ENCODE measurements at regions not wholly inside any gene's neighbourhood (a gene's known extent, or its start where the extent isn't known, plus 50 kb on each side); places are given as distances from the start of the nearest gene placed in this dataset.

DNA sequence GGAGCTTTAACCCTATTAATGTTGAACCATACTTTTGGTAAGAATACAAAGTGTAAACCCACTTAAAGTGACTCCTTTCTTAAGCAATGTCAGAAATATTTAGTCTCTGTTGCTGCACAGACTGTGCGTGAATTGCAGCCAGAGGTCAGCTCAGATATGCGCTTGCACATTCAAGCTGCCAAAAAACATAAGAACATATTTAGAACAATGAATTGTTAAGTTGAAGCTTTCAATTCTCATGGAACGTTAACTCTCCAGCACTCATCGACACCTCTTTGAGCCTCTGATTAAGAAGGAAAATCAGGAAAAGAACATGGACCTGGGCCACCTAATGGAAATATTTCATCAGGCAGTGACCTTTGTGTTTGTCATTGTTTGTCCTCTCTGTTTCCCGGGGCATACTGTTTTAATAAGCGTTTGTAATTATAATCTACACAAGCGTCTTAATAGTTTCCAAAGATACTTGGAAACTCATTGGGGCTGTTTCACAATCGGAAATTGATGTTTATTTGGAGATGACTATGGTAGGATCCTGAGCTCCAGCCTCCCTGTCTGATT, 193.0 kb upstream of the CELF2 start:
- Mint-ChIP-seq H3K36me3 (no peaks in the 10 kb centered on the region), H3K4me1 (peaks cover 0 to 4% (median 4%) of the 10 kb centered on the region in 4 donors), H3K4me3 (no peak overlapping the region), H3K27me3 (peaks cover 9 to 28% (median 21%) of the 10 kb centered on the region in 5 donors), H3K9me3 (no peaks in the 10 kb centered on the region), H3K27ac (no peak overlapping the region)
- DNase-seq, result no peak
- POLR2A ChIA-PET, result no interaction called here
- ATAC-seq, result no peak

GRCh38 chr10:10826125-10826524, 191.5 kb upstream of the CELF2 start:
- Mint-ChIP-seq H3K9me3 (no peaks in the 10 kb centered on the region), H3K36me3 (no peaks in the 10 kb centered on the region), H3K27me3 (peaks cover 9 to 21% (median 19%) of the 10 kb centered on the region in 5 donors), H3K4me1 (peaks cover 0 to 4% (median 4%) of the 10 kb centered on the region in 4 donors), H3K4me3 (no peak overlapping the region), H3K27ac (no peak overlapping the region)
- no peak for DNase-seq
- no peak for ATAC-seq
- POLR2A ChIA-PET, result no interaction called here

DNA sequence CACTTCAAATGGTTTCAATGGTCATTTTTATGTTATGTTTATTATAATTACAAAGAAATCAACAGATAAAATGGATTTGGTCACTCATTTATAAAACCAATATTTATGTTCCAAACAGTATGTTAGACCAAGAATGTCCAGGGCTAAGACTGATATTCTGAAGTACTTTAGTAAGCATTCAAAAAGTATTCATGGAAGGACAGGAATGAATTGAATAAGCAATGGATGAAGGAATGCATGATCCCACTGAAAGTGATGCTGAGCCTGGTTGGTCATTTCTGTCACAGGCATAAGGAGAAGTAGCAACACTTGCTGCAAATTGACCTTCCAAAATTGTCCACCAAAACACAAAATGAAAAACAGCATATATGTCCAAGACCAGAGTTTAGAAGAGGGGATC, 189.0 kb upstream of the CELF2 start:
- Mint-ChIP-seq H3K9me3 (no peaks in the 10 kb centered on the region), H3K4me1 (no peaks in the 10 kb centered on the region), H3K36me3 (no peaks in the 10 kb centered on the region), H3K27ac (no peak overlapping the region), H3K4me3 (no peak overlapping the region), H3K27me3 (peaks cover 9 to 21% (median 17%) of the 10 kb centered on the region in 5 donors)
- ATAC-seq (no peak), DNase-seq (no peak)
- POLR2A ChIA-PET, result no interaction called here

DNA sequence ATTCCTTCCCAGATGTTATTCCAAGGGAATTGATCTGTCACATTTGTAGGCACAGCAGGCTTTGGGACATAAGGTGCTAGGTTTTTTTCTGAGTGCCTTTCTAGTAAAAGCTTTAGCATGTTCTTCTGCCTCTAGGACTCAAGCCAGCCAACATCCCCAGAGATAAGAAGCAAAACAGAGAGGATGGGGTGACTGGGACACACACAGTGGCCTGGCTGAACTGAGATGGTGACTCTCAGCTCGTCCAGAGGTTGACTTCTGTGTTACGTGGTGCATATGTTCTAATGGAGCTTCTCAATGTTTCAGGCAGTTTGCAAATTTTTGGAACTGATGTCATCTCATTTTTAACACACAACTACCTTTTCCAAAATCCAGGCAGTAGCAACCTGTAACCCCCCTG, 188.1 kb upstream of the CELF2 start:
- ATAC-seq (no peak), DNase-seq (no peak)
- Mint-ChIP-seq H3K36me3 (no peaks in the 10 kb centered on the region), H3K9me3 (no peaks in the 10 kb centered on the region), H3K4me3 (no peak overlapping the region), H3K4me1 (no peaks in the 10 kb centered on the region), H3K27me3 (peaks cover 7 to 21% (median 15%) of the 10 kb centered on the region in 5 donors), H3K27ac (no peak overlapping the region)
- POLR2A ChIA-PET, result no interaction called here

- Mint-ChIP-seq H3K4me1 (no peaks in the 10 kb centered on the region), H3K27me3 (peaks cover 7 to 17% (median 15%) of the 10 kb centered on the region in 5 donors), H3K4me3 (no peak overlapping the region), H3K36me3 (no peaks in the 10 kb centered on the region), H3K27ac (no peak overlapping the region), H3K9me3 (peaks cover 0 to 2% (median 0%) of the 10 kb centered on the region in 9 donors)
- ATAC-seq (no peak), DNase-seq (no peak)
- POLR2A ChIA-PET, result no interaction called here
These were observed 187.2 kb upstream of the CELF2 start for GRCh38 chr10:10830293-10830986.

- Mint-ChIP-seq H3K36me3 (no peaks in the 10 kb centered on the region), H3K4me3 (no peak overlapping the region), H3K4me1 (no peaks in the 10 kb centered on the region), H3K9me3 (peaks cover 0 to 2% (median 0%) of the 10 kb centered on the region in 9 donors), H3K27me3 (peaks cover 9 to 23% (median 18%) of the 10 kb centered on the region in 5 donors), H3K27ac (no peak overlapping the region)
- no peak for ATAC-seq
- DNase-seq, result no peak
- POLR2A ChIA-PET, result no interaction called here
These were observed 186.6 kb upstream of the CELF2 start for GRCh38 chr10:10831085-10831484.

DNA sequence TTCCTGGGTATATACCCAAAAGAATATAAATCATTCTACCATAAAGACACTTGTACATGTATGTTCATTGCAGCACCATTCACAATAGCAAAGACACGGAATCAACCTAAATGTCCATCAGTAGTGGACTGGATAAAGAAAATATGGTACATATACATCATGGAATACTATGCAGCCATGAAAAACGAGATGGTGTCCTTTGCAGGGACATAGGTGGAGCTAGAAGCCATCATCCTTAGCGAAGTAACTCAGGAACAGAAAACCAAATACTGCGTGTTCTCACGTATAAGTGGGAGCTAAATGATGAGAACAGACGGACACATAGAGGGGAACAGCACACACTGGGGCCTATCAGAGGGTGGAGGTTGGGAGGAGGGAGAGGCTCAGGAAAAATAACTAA, 183.7 kb upstream of the CELF2 start:
- Mint-ChIP-seq H3K36me3 (no peaks in the 10 kb centered on the region), H3K27me3 (peaks cover 0 to 28% (median 10%) of the 10 kb centered on the region in 5 donors), H3K27ac (no peak overlapping the region), H3K9me3 (peaks cover 0 to 14% (median 5%) of the 10 kb centered on the region in 9 donors), H3K4me3 (no peak overlapping the region), H3K4me1 (no peaks in the 10 kb centered on the region)
- POLR2A ChIA-PET, result no interaction called here
- ATAC-seq, result no peak
- no peak for DNase-seq

- no peak for ATAC-seq
- Mint-ChIP-seq H3K27ac (no peak overlapping the region), H3K36me3 (peaks cover 0 to 8% (median 3%) of the 10 kb centered on the region in 3 donors), H3K4me1 (no peaks in the 10 kb centered on the region), H3K9me3 (peaks cover 0 to 23% (median 11%) of the 10 kb centered on the region in 9 donors), H3K27me3 (peaks cover 9 to 35% (median 26%) of the 10 kb centered on the region in 5 donors), H3K4me3 (no peak overlapping the region)
- POLR2A ChIA-PET, result no interaction called here
- DNase-seq, result no peak
These were observed 173.4 kb upstream of the CELF2 start for GRCh38 chr10:10844251-10844650.

DNA sequence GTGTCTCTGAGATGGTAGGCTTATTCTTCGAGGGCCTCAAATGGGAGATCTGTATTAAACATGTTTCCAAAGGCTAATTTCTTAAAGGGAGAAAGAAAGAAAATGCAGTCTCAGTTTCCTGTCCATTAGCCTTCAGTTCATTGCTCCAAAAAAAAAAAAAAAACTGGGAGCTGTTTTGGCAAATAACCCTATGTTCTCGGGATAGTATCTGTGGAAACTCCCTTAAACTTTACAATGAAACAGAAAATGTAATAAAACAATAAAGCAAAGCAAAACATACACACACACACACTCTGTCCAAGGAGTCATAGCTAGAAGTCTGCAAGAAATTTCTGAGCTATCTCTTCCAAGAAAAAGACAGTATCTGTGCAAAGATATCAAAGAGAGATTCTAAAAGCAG, 172.5 kb upstream of the CELF2 start:
- Mint-ChIP-seq H3K27me3 (peaks cover 7 to 45% (median 31%) of the 10 kb centered on the region in 5 donors), H3K27ac (no peak overlapping the region), H3K9me3 (peaks cover 0 to 14% (median 2%) of the 10 kb centered on the region in 9 donors), H3K36me3 (peaks cover 0 to 3% (median 0%) of the 10 kb centered on the region in 3 donors), H3K4me1 (no peaks in the 10 kb centered on the region), H3K4me3 (no peak overlapping the region)
- ATAC-seq, result no peak
- POLR2A ChIA-PET, result no interaction called here
- no peak for DNase-seq

- POLR2A ChIA-PET, result no interaction called here
- ATAC-seq, result no peak
- no peak overlapping the region for H3K27ac Mint-ChIP-seq
- peaks cover 0 to 6% (median 1%) of the 10 kb centered on the region in 9 donors for H3K9me3 Mint-ChIP-seq
- H3K27me3 Mint-ChIP-seq, result peaks cover 7 to 50% (median 33%) of the 10 kb centered on the region in 5 donors
- no peak overlapping the region for H3K4me3 Mint-ChIP-seq
- DNase-seq, result no peak
- no peaks in the 10 kb centered on the region for H3K4me1 Mint-ChIP-seq
- peaks cover 0 to under 1% (median 0%) of the 10 kb centered on the region in 3 donors for H3K36me3 Mint-ChIP-seq
These were observed 171.7 kb upstream of the CELF2 start for GRCh38 chr10:10845826-10846503.

DNA sequence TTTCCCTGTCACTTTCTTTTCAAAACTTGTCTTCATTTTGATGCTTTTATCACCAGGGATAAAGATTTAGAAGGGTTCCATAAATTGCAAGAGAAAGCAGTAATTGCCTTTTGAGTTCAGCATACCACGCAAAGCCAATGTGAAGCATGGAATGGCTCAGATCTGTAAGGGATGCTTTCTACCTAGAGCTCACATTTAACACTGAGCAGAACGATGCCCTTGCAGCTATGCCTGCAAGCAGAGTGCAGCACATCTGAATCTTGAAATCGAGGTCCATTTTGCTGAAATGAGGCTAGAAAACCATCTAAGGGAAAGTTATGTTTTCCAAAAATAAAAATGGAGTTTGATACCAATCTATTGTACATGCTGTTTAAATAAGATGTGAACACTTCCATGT, 171.2 kb upstream of the CELF2 start:
- H3K27me3 Mint-ChIP-seq, result peaks cover 7 to 55% (median 35%) of the 10 kb centered on the region in 5 donors
- no peaks in the 10 kb centered on the region for H3K36me3 Mint-ChIP-seq
- ATAC-seq (no peak), DNase-seq (no peak)
- no peaks in the 10 kb centered on the region for H3K4me1 Mint-ChIP-seq
- peaks cover 0 to 2% (median 0%) of the 10 kb centered on the region in 9 donors for H3K9me3 Mint-ChIP-seq
- POLR2A ChIA-PET, result no interaction called here
- H3K4me3 Mint-ChIP-seq, result no peak overlapping the region
- no peak overlapping the region for H3K27ac Mint-ChIP-seq

DNA sequence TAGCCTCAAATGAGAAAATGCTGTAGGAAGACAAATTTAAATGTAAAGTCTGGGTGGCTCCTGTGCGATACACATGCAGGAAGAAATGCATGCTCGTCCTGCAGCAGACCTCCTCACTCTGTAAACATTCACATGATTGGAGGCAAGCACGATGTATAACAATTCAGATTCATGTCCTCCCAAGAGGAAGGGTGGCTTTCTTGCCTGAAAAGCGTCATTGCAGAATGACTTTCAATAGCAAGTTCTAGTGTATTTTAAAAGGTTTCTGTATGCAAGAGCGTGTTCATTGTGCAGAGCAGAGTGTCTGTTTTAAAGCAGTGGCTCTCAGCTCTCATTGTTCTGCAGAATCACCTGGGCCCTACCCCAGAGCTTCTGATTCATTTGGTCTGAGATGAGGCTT, 170.3 kb upstream of the CELF2 start:
- ATAC-seq (no peak), DNase-seq (no peak)
- no peak overlapping the region for H3K4me3 Mint-ChIP-seq
- H3K9me3 Mint-ChIP-seq, result peaks cover 0 to 1% (median 0%) of the 10 kb centered on the region in 9 donors
- H3K27me3 Mint-ChIP-seq, result peaks cover 12 to 64% (median 41%) of the 10 kb centered on the region in 5 donors
- H3K36me3 Mint-ChIP-seq, result no peaks in the 10 kb centered on the region
- POLR2A ChIA-PET, result no interaction called here
- H3K4me1 Mint-ChIP-seq, result no peaks in the 10 kb centered on the region
- H3K27ac Mint-ChIP-seq, result no peak overlapping the region

GRCh38 chr10:10848488-10849111, 169.1 kb upstream of the CELF2 start:
- H3K27me3 Mint-ChIP-seq, result peaks cover 8 to 65% (median 37%) of the 10 kb centered on the region in 5 donors
- no peaks in the 10 kb centered on the region for H3K36me3 Mint-ChIP-seq
- POLR2A ChIA-PET, result no interaction called here
- DNase-seq (no peak), ATAC-seq (no peak)
- H3K9me3 Mint-ChIP-seq, result peaks cover 0 to 1% (median 0%) of the 10 kb centered on the region in 9 donors
- no peak overlapping the region for H3K4me3 Mint-ChIP-seq
- H3K4me1 Mint-ChIP-seq, result no peaks in the 10 kb centered on the region
- H3K27ac Mint-ChIP-seq, result no peak overlapping the region

Measured in naive thymus-derived CD8-positive, alpha-beta T cell (primary cell).